ENCODE measurements at regions not wholly inside any gene's neighbourhood (a gene's known extent, or its start where the extent isn't known, plus 50 kb on each side); places are given as distances from the start of the nearest gene placed in this dataset.
A peak's percentile ranks its signal among the peaks of the same experiment; 100 is the strongest.

DNA sequence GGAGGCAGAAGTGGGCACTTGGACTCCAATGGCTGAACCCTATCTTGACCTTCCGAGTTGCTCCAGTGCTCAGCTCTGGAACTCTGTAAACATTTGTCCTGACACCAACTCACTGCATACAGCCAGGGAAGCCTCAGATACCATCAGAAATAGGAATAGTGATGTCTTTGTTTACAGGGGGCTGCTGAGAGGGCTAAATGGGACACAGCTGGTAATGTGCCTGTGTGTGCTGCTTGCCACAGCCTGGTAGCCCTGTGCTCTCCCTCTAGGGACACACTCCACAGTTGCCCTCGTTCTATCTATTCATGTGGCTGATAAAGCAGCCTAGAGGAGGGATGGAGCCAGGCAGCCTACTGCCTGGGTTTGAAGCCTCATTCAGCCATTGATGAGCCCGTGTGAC, 559.8 kb downstream of the MIAT start:
- intact Hi-C loops (cut with DNase I; ENCODE audit: low total_unique reads) = no loop called here
- Histone ChIP-seq H3K4me3 (no peak overlapping the region), H3K9me3 (no peaks in the 10 kb centered on the region), H3K27ac (peak overlapping the region in 1 of 5 donors; percentile 6), H3K27me3 (peaks cover 0 to 6% (median 6%) of the 10 kb centered on the region in 3 donors), H3K4me1 (peaks cover 0 to 19% (median 2%) of the 10 kb centered on the region in 4 donors), H3K36me3 (no peaks in the 10 kb centered on the region)
- no peak for DNase-seq
- no peak for TF ChIP-seq EP300 (IDR thresholded peaks at IDR 0.05)
- TF ChIP-seq POLR2AphosphoS5 (IDR thresholded peaks at IDR 0.05) = no peak
- no peak for TF ChIP-seq POLR2A (IDR thresholded peaks at IDR 0.05)
- TF ChIP-seq, protein P1, sequence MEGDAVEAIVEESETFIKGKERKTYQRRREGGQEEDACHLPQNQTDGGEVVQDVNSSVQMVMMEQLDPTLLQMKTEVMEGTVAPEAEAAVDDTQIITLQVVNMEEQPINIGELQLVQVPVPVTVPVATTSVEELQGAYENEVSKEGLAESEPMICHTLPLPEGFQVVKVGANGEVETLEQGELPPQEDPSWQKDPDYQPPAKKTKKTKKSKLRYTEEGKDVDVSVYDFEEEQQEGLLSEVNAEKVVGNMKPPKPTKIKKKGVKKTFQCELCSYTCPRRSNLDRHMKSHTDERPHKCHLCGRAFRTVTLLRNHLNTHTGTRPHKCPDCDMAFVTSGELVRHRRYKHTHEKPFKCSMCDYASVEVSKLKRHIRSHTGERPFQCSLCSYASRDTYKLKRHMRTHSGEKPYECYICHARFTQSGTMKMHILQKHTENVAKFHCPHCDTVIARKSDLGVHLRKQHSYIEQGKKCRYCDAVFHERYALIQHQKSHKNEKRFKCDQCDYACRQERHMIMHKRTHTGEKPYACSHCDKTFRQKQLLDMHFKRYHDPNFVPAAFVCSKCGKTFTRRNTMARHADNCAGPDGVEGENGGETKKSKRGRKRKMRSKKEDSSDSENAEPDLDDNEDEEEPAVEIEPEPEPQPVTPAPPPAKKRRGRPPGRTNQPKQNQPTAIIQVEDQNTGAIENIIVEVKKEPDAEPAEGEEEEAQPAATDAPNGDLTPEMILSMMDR (IDR thresholded peaks at IDR 0.05) = no peak
- 59 to 74% (median 69%) methylated on average over 3 of the region's 3 CpGs for WGBS, 5 donors

DNA sequence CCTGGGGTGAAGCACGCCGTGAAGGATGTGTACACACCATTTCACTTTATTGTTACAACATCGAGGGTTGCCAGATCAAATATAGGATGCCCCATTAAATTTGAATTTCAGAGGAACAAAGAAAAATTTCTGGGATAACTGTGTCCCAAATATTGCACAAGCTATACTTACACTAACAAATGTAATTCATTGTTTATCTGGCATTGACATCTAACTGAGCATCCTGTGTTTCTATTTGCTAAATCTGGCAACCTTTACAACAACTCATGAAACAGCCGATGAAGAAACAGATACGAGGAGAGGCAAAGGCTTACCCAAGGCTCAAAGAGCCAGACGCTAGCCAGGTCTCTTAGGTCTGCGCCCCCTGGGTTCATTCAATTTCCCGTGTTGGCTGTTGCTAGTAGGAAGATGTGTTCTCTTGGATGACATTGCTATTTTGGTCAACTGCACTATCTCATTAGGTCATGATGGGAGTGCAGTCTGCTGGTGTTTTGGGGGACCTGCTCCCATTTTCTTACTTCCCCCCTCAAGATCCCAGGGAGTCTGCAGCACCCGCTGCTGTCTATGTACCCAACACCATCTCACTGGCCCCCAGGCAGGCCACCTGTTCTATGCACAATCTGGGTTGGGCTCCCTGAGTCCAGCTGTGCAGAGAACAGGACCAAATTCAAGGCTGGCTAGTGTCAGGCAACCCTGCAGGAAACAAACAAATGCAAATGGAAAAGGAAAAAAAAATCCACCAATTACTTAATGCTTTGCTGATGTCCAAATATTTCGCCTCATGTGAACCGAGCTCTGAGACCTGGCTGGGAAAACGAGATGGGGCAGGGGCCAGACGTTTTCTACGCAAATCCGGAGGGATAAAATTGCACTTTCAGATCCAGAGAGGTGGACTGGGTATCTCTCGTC, 560.9 kb downstream of the MIAT start:
- peak in 1 of 2 donors; percentile 60 for DNase-seq
- Histone ChIP-seq H3K27me3 (peaks cover 0 to 6% (median 6%) of the 10 kb centered on the region in 3 donors), H3K27ac (peak overlapping the region in 3 of 5 donors; percentile 34 to 70 (median 48)), H3K4me1 (peaks cover 0 to 14% (median 2%) of the 10 kb centered on the region in 4 donors), H3K36me3 (no peaks in the 10 kb centered on the region), H3K9me3 (peaks cover 0 to 5% (median 2%) of the 10 kb centered on the region in 4 donors), H3K4me3 (no peak overlapping the region)
- 58 to 69% (median 65%) methylated on average over 16 of the region's 16 CpGs for WGBS, 5 donors
- intact Hi-C loops (cut with DNase I; ENCODE audit: low total_unique reads) = no loop called here
- TF ChIP-seq POLR2AphosphoS5 (IDR thresholded peaks at IDR 0.05) = peak in 2 of 3 donors; percentile 14 to 50
- no peak for TF ChIP-seq EP300 (IDR thresholded peaks at IDR 0.05)
- TF ChIP-seq, protein P1 (IDR thresholded peaks at IDR 0.05) = no peak
- no peak for TF ChIP-seq POLR2A (IDR thresholded peaks at IDR 0.05)

DNA sequence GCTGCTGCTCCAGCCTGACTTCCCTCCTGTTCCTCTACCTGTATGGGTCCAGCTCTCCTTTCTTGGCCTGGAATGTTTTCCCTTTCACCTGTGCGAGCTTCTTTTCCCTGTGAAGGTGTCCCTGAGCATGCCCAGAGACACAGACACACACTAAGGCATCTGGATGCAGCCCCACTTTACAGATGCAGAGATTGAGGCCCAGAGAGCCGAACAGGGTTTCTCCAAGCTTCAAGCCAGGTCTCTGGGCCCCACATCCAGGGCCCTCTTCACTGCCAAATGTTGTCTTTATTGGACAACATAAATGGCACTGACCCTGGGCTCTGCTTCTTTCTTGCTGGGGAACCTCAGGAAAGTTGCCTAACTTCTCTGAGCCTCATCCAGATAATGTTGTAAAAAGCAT, 561.6 kb downstream of the MIAT start:
- H3K4me1 ChIP-seq = peaks cover 0 to 12% (median 3%) of the 10 kb centered on the region in 4 donors
- peaks cover 0 to 6% (median 6%) of the 10 kb centered on the region in 3 donors for H3K27me3 ChIP-seq
- no peak for TF ChIP-seq EP300 (IDR thresholded peaks at IDR 0.05)
- TF ChIP-seq, protein P1 (IDR thresholded peaks at IDR 0.05) = no peak
- TF ChIP-seq POLR2AphosphoS5 (IDR thresholded peaks at IDR 0.05) = no peak
- TF ChIP-seq POLR2A (IDR thresholded peaks at IDR 0.05) = no peak
- intact Hi-C loops (cut with DNase I; ENCODE audit: low total_unique reads) = no loop called here
- H3K36me3 ChIP-seq = no peaks in the 10 kb centered on the region
- no peak overlapping the region for H3K4me3 ChIP-seq
- peaks cover 0 to 8% (median 3%) of the 10 kb centered on the region in 4 donors for H3K9me3 ChIP-seq
- H3K27ac ChIP-seq = peak overlapping the region in 4 of 5 donors; percentile 8 to 70 (median 41)
- DNase-seq = no peak
- 63 to 92% (median 79%) methylated on average over 2 of the region's 2 CpGs for WGBS, 5 donors

DNA sequence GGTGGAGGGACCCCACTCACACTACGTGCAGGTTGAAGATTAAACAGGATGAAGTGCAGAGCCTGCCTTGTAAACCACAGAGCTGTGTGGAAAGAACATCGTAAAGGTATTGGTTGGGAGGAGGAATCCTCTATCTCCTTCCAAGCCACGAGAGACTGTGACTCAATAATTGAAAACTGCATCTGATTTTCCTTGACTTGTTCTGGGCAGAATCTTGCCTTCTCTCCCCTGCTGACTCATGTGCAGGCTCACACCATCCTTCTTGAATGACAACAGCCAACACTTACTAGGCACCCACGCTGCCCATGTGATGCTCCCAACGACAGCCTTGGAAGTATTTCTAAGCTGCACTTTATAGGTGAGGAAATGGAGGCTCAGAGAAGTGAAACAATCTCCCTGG, 563.0 kb downstream of the MIAT start:
- 48 to 67% (median 54%) methylated on average over 5 of the region's 5 CpGs for WGBS, 5 donors
- no peak for TF ChIP-seq POLR2A (IDR thresholded peaks at IDR 0.05)
- no peak for TF ChIP-seq EP300 (IDR thresholded peaks at IDR 0.05)
- TF ChIP-seq POLR2AphosphoS5 (IDR thresholded peaks at IDR 0.05) = peak in 1 of 3 donors; percentile 34
- TF ChIP-seq, protein P1 (IDR thresholded peaks at IDR 0.05) = no peak
- no peak for DNase-seq
- peaks cover 0 to 8% (median 3%) of the 10 kb centered on the region in 4 donors for H3K9me3 ChIP-seq
- no peak overlapping the region for H3K4me3 ChIP-seq
- H3K36me3 ChIP-seq = no peaks in the 10 kb centered on the region
- H3K4me1 ChIP-seq = peaks cover 0 to 15% (median 5%) of the 10 kb centered on the region in 4 donors
- intact Hi-C loops (cut with DNase I; ENCODE audit: low total_unique reads) = no loop called here
- peak overlapping the region in 2 of 5 donors; percentile 59 to 70 for H3K27ac ChIP-seq
- H3K27me3 ChIP-seq = peaks cover 0 to 6% (median 6%) of the 10 kb centered on the region in 3 donors

Measured in stomach (tissue), 8 donors.